ENCODE measurements at regions not wholly inside any gene's neighbourhood (a gene's known extent, or its start where the extent isn't known, plus 50 kb on each side); places are given as distances from the start of the nearest gene placed in this dataset.

GRCh38 chr15:85956532-85957275, 123.0 kb upstream of the AGBL1 start:
- Histone ChIP-seq H3K27ac (no peak overlapping the region), H3K9me3 (no peaks in the 10 kb centered on the region), H3K36me3 (no peaks in the 10 kb centered on the region), H3K27me3 (no peaks in the 10 kb centered on the region), H3K4me3 (no peak overlapping the region), H3K4me1 (no peaks in the 10 kb centered on the region)
- no peak for TF ChIP-seq CTCF (IDR thresholded peaks at IDR 0.05)
- no peak for DNase-seq (ENCODE audit: low spot score)

- DNase-seq (ENCODE audit: low spot score): no peak
- no peak overlapping the region for H3K4me3 ChIP-seq
- no peaks in the 10 kb centered on the region for H3K9me3 ChIP-seq
- no peaks in the 10 kb centered on the region for H3K4me1 ChIP-seq
- H3K27ac ChIP-seq: no peak overlapping the region
- no peaks in the 10 kb centered on the region for H3K27me3 ChIP-seq
- H3K36me3 ChIP-seq: no peaks in the 10 kb centered on the region
- no peak for TF ChIP-seq CTCF (IDR thresholded peaks at IDR 0.05)
Observed at GRCh38 chr15:85959611-85960010, 120.1 kb upstream of the AGBL1 start.

- Histone ChIP-seq H3K27me3 (no peaks in the 10 kb centered on the region), H3K27ac (no peak overlapping the region), H3K4me1 (no peaks in the 10 kb centered on the region), H3K4me3 (no peak overlapping the region), H3K36me3 (no peaks in the 10 kb centered on the region), H3K9me3 (no peaks in the 10 kb centered on the region)
- DNase-seq (ENCODE audit: low spot score): peak; percentile 5
- TF ChIP-seq CTCF (IDR thresholded peaks at IDR 0.05): no peak
Observed at GRCh38 chr15:85960381-85960780, 119.3 kb upstream of the AGBL1 start.

GRCh38 chr15:85961821-85962220, 117.8 kb upstream of the AGBL1 start:
- no peak overlapping the region for H3K27ac ChIP-seq
- H3K9me3 ChIP-seq: no peaks in the 10 kb centered on the region
- no peaks in the 10 kb centered on the region for H3K27me3 ChIP-seq
- no peak for TF ChIP-seq CTCF (IDR thresholded peaks at IDR 0.05)
- no peaks in the 10 kb centered on the region for H3K36me3 ChIP-seq
- no peaks in the 10 kb centered on the region for H3K4me1 ChIP-seq
- H3K4me3 ChIP-seq: no peak overlapping the region
- no peak for DNase-seq (ENCODE audit: low spot score)

- no peaks in the 10 kb centered on the region for H3K9me3 ChIP-seq
- no peaks in the 10 kb centered on the region for H3K4me1 ChIP-seq
- H3K36me3 ChIP-seq: no peaks in the 10 kb centered on the region
- H3K27me3 ChIP-seq: no peaks in the 10 kb centered on the region
- no peak for DNase-seq (ENCODE audit: low spot score)
- TF ChIP-seq CTCF (IDR thresholded peaks at IDR 0.05): no peak
- H3K27ac ChIP-seq: no peak overlapping the region
- no peak overlapping the region for H3K4me3 ChIP-seq
Observed at GRCh38 chr15:85963262-85963760, 116.4 kb upstream of the AGBL1 start.

GRCh38 chr15:85964471-85964870, 115.2 kb upstream of the AGBL1 start:
- no peak overlapping the region for H3K4me3 ChIP-seq
- no peaks in the 10 kb centered on the region for H3K27me3 ChIP-seq
- no peak overlapping the region for H3K27ac ChIP-seq
- H3K9me3 ChIP-seq: no peaks in the 10 kb centered on the region
- H3K36me3 ChIP-seq: no peaks in the 10 kb centered on the region
- no peak for TF ChIP-seq CTCF (IDR thresholded peaks at IDR 0.05)
- no peaks in the 10 kb centered on the region for H3K4me1 ChIP-seq
- no peak for DNase-seq (ENCODE audit: low spot score)

Measured in right atrium auricular region (tissue), 2 donors.